ENCODE measurements at regions not wholly inside any gene's neighbourhood (a gene's known extent, or its start where the extent isn't known, plus 50 kb on each side); places are given as distances from the start of the nearest gene placed in this dataset.

DNA sequence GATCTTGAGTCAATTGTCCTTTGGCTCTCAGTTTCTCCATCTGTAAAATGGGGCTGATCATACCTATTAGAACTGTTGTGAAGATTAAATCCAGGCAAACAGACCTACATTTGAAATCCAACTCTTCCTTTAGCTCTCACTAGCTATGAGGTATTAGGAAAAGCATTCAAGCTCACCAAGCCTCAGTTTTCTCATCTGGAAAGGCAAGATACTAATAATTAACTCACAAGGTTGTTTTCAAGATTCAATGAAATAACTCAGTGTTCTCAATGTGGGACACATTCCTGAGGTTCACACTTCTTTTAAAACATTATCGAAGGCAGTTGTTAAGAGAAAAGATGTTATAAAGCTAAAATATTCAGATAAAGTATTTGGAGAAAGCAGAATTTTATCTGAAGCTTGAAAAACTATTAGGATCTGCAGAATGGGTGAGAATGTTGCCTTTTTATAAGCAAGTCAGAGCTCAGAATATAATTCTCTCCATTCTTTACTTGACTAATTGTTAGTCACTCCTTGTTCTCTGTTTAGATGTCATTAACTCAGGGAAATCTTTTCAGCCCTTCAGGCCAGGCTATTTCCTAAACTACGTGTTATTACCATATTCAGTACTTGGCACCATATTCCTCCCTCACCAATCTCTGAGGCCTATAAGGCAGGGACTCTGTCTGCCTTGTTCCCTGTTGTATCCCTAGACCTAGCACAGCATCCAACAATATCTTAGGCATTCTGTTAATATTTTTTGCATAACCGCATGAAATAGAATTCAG lies 72.0 kb upstream of the VAV3 start:
- TF ChIP-seq, protein P1, sequence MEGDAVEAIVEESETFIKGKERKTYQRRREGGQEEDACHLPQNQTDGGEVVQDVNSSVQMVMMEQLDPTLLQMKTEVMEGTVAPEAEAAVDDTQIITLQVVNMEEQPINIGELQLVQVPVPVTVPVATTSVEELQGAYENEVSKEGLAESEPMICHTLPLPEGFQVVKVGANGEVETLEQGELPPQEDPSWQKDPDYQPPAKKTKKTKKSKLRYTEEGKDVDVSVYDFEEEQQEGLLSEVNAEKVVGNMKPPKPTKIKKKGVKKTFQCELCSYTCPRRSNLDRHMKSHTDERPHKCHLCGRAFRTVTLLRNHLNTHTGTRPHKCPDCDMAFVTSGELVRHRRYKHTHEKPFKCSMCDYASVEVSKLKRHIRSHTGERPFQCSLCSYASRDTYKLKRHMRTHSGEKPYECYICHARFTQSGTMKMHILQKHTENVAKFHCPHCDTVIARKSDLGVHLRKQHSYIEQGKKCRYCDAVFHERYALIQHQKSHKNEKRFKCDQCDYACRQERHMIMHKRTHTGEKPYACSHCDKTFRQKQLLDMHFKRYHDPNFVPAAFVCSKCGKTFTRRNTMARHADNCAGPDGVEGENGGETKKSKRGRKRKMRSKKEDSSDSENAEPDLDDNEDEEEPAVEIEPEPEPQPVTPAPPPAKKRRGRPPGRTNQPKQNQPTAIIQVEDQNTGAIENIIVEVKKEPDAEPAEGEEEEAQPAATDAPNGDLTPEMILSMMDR (IDR thresholded peaks at IDR 0.05; ENCODE audit: low read length, missing control alignments), result no peak
- no peak overlapping the region for H3K4me3 ChIP-seq (replicated peaks; ENCODE audit: low read depth, low read length)
- no peak for DNase-seq (ENCODE audit: low read depth)

DNA sequence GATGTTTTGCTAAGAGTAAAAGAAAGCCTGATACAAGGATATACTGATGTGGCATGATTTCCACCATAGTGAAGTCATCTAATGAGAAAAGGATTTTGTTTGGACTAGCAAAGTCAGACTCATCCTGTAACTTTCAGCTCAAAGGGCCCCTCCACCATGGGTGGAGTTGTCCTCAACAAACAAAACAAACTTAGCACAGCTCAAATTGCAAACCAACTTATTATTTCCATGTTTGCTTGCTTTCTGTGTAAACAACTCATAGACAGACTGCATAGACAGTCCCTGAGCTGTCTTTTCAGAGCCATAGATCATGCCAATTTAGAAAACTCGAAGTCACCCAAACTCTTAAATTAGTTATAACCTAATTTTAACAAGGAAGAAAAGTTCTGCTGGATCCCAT lies 69.4 kb upstream of the VAV3 start:
- DNase-seq (ENCODE audit: low read depth), result no peak
- H3K4me3 ChIP-seq (replicated peaks; ENCODE audit: low read depth, low read length), result no peak overlapping the region

DNA sequence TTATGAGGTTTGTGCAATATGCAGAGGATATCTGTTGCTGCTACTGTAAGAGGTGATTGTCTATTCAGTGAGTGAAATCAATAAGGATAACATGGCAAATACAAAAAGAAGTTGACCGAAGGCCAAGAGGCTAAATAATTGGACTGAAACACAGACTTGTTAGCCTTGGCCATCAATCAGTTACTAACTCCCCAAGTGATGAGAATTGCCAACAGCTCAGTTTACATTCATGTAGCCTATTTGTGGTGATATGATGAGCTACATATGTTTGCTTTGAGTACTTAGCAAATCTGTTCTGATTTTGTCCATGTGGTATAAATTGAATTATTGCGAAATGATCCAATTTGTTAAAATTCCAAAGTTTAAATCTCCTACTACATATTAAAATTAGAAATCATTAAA lies 68.6 kb upstream of the VAV3 start:
- H3K4me3 ChIP-seq (replicated peaks; ENCODE audit: low read depth, low read length), result no peak overlapping the region
- DNase-seq (ENCODE audit: low read depth), result no peak
- TF ChIP-seq, protein P1 (IDR thresholded peaks at IDR 0.05; ENCODE audit: low read length, missing control alignments), result no peak

More for the DNA sequence above, 69.4 kb upstream of the VAV3 start:
- TF ChIP-seq, protein P1 (IDR thresholded peaks at IDR 0.05; ENCODE audit: low read length, missing control alignments), result no peak

DNA sequence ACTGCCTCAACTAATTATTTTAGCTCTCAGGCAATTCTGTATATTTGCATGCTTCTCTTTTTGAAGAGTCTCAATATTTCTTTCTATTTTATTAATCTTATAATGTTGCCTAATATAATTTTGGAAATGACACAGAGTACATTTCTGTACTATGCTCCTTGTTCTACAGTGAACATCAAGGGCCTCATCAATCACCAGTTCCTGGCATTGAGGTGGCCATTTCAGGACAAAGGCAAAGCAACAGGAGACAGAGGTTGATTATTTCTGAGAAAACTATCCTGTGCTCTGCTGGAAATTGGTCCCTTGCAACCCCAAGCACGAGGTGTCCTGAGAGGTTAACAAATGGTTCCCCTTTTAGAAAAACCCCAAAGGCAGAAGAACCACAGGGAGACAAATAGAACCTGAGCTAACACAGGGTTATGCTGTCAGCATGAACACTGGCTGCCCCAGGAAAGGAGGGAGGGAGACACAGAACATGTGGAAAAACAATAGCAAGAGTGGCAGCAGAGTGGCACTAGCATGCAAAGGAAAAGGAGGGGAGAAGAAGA lies 63.9 kb upstream of the VAV3 start:
- DNase-seq (ENCODE audit: low read depth), result no peak
- H3K4me3 ChIP-seq (replicated peaks; ENCODE audit: low read depth, low read length), result no peak overlapping the region
- TF ChIP-seq, protein P1 (IDR thresholded peaks at IDR 0.05; ENCODE audit: low read length, missing control alignments), result no peak

DNA sequence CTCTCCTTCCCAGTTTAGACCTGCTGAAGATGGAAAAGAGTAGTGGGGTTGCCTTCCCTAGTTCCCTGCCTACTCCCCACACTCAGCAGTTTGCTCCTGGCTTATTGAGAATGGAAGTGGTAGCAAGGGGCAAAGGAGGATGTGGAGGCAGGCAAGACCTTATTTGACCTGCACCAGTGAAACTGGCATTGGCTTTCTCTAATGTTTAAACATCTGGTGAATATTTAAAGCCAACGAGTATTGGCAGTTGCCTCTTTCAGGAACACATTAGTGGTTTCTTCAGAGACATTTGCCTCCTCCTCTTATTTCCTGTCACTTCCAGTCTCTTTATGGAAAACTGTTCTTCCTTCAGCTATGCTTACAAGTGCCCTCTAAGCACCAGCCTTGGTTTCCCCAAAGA lies 62.4 kb upstream of the VAV3 start:
- no peak overlapping the region for H3K4me3 ChIP-seq (replicated peaks; ENCODE audit: low read depth, low read length)
- TF ChIP-seq, protein P1 (IDR thresholded peaks at IDR 0.05; ENCODE audit: low read length, missing control alignments), result no peak
- no peak for DNase-seq (ENCODE audit: low read depth)

DNA sequence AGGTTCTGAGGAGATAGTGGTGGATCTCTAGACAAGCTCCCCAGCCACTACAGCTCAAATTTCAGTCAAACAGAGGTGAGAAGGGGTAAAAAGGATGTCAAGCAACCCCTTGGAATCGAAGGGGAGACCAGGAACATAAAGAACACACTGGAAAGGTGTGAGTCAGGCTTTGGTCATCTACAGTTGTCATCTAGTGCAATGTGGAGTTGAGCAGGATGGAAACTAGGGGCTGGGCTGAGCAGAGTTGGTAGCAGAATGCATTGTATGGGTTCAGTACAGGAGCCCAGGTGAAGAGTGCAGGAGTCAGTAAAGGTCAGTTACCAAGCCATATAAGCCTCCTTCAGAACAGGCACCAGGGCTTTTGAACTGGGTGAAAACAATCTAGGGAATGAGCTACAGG lies 52.7 kb upstream of the VAV3 start:
- H3K4me3 ChIP-seq (replicated peaks; ENCODE audit: low read depth, low read length), result no peak overlapping the region
- DNase-seq (ENCODE audit: low read depth), result no peak
- TF ChIP-seq, protein P1 (IDR thresholded peaks at IDR 0.05; ENCODE audit: low read length, missing control alignments), result no peak
